Motor neuron (in vitro differentiated cells): ENCODE measurements at regions not wholly inside any gene's neighbourhood (a gene's known extent, or its start where the extent isn't known, plus 50 kb on each side); places are given as distances from the start of the nearest gene placed in this dataset.
"Not testable (repeated sequence)": the region's sequence is repeated elsewhere in the genome, so short reads cannot be mapped to it uniquely, and the experiment has no call there.

Experiments
- ATAC-seq, 8 experiments: fragments of 200-7000 bp; cut with Tn5 transposase; replicated peaks in 6 of 8; 2 replicates each; pipeline ENCODE4 v1.8.0; 2021; ENCODE audit warnings: mild to moderate bottlenecking in 8 of 8, moderate library complexity in 8 of 8
- H3K27ac ChIP-seq, 2 donors: fragments of 250-450 bp; sonication (Bioruptor Pico); 2 replicates each; pipeline ENCODE4 v1.9.0; 2021; ENCODE audit warnings: antibody characterized with exemption in 2 of 2, mild to moderate bottlenecking in 2 of 2, moderate library complexity in 1 of 2
- H3K4me1 ChIP-seq, 2 donors: fragments of 250-450 bp; sonication (Bioruptor Pico); replicated peaks in 1 of 2; 2 replicates each; pipeline ENCODE4 v1.6.1; 2021; ENCODE audit warnings: antibody characterized with exemption in 2 of 2, mild to moderate bottlenecking in 2 of 2, moderate library complexity in 1 of 2
- H3K4me3 ChIP-seq, 5 donors: fragments of 250-450 bp; sonication (Bioruptor Pico); 2 replicates each; pipeline ENCODE4 v1.9.0; 2021; ENCODE audit warnings: antibody characterized with exemption in 5 of 5, mild to moderate bottlenecking in 5 of 5, moderate library complexity in 4 of 5
- WGBS, 10 experiments: fragments of 450-650 bp; shearing (Covaris generic); methylation state at CpG; one replicate each; pipeline ENCODE4 v1.0.0; 2022; 5-methylcytosine and 5-hydroxymethylcytosine counted together
- in situ Hi-C, 9 experiments: fragments of 400-800 bp; cut with MboI; loops; one replicate each; pipeline ENCODE4 v1.15.0; 2021; ENCODE audit warnings: low sequenced_read_pairs in 9 of 9, low pct_unique_long_range_greater_than_20kb in 2 of 9; ENCODE audit not compliant: unreplicated experiment in 9 of 9

DNA sequence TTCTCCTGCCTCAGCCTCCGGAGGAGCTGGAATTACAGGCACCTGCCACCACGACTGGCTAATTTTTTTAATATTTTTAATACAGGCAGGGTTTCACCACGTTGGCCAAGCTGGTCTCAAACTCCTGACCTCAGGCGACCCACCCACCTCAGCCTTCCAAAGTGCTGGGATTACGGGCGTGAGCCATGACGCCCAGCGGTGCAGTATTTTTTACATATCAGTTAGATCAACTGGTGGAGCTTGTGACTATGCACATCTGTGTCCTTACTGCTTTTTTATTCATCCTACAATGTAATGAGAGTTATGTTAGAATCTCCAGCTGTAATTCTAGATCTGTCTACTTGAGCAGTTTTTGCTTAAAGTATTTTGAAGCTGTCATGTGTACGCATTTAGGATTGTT, 2919.5 kb upstream of the OR11H1 start:
- in situ Hi-C loops, H3K27ac ChIP-seq, H3K4me3 ChIP-seq, H3K4me1 ChIP-seq: not testable (repeated sequence)
- peak in 2 of 8 experiments; percentile 69 to 72 for ATAC-seq
- WGBS, 10 experiments: 0 to 52% (median 20%) methylated on average over 1 to 8 of the region's 9 CpGs

DNA sequence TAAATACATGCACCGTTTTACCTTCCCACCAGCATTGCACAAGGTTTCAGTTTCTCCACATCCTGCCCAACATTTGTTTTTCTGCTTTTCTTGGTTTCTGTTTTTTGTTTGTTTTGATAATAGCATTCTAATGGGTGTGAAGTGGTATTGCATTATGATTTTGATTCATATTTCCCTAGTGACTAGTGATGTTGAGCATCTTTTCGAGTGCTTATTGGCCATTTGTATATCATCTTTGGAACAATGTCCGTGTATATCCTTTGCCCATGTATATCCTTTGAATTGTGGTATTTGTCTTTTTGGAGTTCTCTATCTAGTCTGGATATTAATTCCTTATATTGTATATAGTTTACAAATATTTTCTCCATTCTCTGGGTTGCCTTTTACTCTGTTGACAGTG, 2914.8 kb upstream of the OR11H1 start:
- no peak for ATAC-seq
- Histone ChIP-seq H3K27ac (no peak overlapping the region), H3K4me3 (no peak overlapping the region), H3K4me1 (no peaks in the 10 kb centered on the region)
- in situ Hi-C loops: no loop called here
- 0 to 42% (median 15%) methylated on average over 1 to 3 of the region's 3 CpGs; no CpG with 5 or more reads in 1 of the 10 experiments for WGBS, 10 experiments

DNA sequence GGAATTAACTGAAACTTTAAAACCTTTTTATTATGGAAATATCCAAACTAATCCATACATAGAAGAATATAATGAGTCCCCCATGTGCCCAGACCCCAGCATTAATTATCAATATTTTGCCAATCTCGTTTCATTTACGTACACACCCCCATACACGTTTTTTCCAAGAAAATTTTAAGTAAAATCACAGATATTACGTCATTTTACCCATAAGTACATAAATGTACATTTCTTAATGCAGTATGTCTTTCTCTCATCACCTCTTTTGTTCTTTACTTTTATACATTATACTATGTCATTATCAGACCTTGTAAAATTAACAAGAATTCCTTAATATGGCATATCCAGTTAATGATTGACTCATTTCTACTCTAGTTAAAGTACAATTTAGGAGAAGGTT, 2914.1 kb upstream of the OR11H1 start:
- in situ Hi-C loops: not testable (repeated sequence)

DNA sequence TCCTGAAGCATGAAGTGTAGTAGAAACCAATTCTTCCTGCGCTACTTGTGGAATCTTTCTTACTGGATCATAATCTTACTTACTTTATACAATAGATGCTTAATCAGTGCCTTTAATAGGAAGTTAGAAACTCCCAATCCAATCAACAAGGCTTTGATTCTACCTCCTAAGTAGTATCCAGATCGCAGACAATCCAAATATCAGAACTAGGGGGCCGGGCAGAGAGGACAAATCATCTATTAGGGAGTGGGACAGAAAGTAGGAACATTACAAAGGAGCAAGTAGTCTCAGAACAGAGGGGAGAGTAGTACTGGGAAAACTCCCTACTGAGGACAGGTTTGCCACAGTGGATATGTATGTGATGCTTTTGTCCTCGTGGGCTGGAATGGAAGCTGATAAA, 2901.1 kb upstream of the OR11H1 start:
- not testable (repeated sequence) for H3K4me1 ChIP-seq, ATAC-seq
- 5 to 30% (median 16%) methylated on average over 1 to 4 of the region's 4 CpGs; no CpG with 5 or more reads in 4 of the 10 experiments for WGBS, 10 experiments

More for the DNA sequence above, 2914.1 kb upstream of the OR11H1 start:
- 3 to 43% (median 10%) methylated on average over 3 to 4 of the region's 4 CpGs for WGBS, 10 experiments
- not testable (repeated sequence) for H3K27ac ChIP-seq, H3K4me3 ChIP-seq, H3K4me1 ChIP-seq, ATAC-seq

DNA sequence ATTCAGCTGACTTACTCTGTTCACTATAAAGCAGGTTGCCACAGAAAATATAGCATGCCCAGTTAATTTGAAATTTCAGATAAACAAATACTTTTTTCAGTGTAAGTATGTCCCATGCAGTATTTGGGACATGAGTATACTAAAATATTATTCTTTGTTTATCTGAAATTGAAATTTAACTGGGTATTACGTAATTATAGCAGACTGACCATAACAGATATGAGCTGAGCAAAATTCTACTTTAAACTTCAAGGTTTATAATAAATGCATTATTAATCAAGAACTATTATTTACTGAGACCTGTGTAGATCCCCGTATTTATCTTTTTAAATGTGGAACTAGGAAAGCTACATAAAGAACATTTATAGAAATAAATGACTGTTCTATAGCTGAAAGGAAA, 2898.2 kb upstream of the OR11H1 start:
- H3K4me1 ChIP-seq, ATAC-seq, H3K4me3 ChIP-seq, H3K27ac ChIP-seq, in situ Hi-C loops: not testable (repeated sequence)
- WGBS, 10 experiments: 0 to 33% (median 14%) methylated on average over 1 to 2 of the region's 2 CpGs; no CpG with 5 or more reads in 1 of the 10 experiments

More for the DNA sequence above, 2901.1 kb upstream of the OR11H1 start:
- H3K4me3 ChIP-seq, in situ Hi-C loops, H3K27ac ChIP-seq: not testable (repeated sequence)

DNA sequence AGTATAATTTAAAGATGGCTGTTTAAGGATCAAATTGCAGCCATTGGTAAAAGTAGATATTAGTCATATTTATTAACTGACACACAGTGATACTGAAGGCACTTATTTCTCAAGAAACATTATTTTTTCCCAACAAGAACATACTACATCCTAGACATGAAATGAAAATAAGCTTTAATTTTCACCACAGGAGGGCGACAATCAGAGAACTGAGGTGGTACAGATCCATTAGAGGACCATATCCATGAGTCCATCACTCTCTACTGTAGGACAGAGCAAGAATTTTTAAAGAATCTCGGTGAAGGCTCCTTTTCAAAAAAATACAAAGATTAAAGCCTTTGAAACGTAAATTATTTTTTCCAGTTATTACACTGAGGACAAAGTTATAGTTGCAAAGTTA, 2897.0 kb upstream of the OR11H1 start:
- WGBS, 10 experiments: 0 to 18% (median 4%) methylated on average over 1 to 3 of the region's 3 CpGs; no CpG with 5 or more reads in 2 of the 10 experiments
- in situ Hi-C loops, ATAC-seq, H3K4me3 ChIP-seq, H3K27ac ChIP-seq, H3K4me1 ChIP-seq: not testable (repeated sequence)

DNA sequence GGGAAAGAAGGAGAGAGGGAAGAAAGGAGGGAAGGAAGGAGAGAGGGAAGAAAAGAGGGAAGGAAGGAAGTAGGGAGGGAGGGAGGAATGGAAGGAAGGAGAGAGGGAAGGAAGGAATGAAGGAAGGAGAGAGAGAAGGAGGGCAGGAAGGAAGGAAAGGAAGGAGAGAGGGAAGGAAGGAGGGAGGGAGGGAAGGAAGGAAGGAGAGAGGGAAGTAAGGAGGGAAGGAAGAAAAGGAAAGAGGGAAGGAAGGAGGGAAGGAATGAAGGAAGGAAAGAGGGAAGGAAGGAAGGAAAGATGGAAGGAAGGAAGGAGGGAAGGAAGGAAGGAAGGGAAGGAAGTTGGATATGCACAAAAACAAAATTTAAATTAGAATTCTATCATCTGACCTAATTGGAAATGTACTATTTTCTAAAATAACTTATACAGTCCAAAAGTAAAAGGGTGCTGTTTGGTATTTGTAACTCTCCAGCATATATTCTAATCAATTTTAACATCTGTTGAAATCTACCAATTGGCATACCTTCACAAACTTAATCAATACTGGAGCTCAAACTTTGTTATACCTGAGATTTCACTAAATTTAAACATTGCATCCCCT, 2890.3 kb upstream of the OR11H1 start:
- H3K27ac ChIP-seq, H3K4me3 ChIP-seq, H3K4me1 ChIP-seq, in situ Hi-C loops, ATAC-seq: not testable (repeated sequence)

DNA sequence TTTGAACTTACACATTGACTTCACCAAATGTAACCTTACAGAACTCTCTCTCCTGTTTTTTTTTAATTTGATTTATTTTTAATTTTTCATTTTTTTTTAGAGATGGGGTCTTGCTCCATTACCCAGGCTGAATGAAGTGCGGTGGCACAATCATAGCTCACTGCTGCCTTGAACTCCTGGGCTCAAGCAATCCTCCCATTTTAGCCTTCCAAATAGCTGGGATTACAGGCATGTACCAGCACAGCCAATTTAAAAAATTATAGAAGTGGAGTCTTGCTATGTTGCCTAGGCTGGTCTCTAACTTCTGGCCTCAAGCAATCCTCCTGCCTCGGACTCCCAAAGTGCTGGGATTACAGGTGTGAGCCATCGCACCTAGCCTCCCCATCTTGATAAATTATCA, 2889.7 kb upstream of the OR11H1 start:
- ATAC-seq, H3K4me3 ChIP-seq, H3K27ac ChIP-seq, in situ Hi-C loops, H3K4me1 ChIP-seq: not testable (repeated sequence)
- WGBS, 10 experiments: 17 to 64% (median 34%) methylated on average over 1 to 3 of the region's 3 CpGs
